ENCODE measurements at regions not wholly inside any gene's neighbourhood (a gene's known extent, or its start where the extent isn't known, plus 50 kb on each side); places are given as distances from the start of the nearest gene placed in this dataset.

DNA sequence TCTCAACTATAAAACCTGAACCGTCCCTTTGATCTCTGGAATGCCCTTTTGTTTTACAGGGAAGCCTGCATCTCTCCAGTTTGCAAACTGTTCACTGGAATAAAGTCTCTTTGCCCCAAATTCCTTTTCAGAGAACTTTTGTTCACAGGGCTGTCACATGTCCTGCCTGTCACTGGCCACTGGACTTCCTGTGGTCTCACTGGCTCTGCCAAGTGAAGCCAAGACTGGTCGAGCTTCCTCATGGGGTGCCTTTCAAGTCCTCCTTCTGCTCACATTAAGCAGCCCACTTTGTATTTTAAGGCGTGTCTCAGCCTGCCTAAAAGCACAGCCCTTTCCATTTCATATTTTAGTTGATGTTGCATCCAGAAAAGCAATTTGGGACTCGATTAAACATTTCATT is 215.7 kb downstream of the KATNAL1 start:
- Histone ChIP-seq H3K36me3 (no peaks in the 10 kb centered on the region), H3K27me3 (no peaks in the 10 kb centered on the region), H3K4me3 (no peak overlapping the region), H3K4me1 (no peaks in the 10 kb centered on the region), H3K9me3 (no peaks in the 10 kb centered on the region), H3K27ac (no peak overlapping the region)
- intact Hi-C loops (cut with DNase I; ENCODE audit: low total_unique reads) = no loop called here
- TF ChIP-seq POLR2A (IDR thresholded peaks at IDR 0.05) (no peak), POLR2AphosphoS5 (IDR thresholded peaks at IDR 0.05) (no peak)
- DNase-seq (ENCODE audit: low spot score in 2 of 2) = no peak

DNA sequence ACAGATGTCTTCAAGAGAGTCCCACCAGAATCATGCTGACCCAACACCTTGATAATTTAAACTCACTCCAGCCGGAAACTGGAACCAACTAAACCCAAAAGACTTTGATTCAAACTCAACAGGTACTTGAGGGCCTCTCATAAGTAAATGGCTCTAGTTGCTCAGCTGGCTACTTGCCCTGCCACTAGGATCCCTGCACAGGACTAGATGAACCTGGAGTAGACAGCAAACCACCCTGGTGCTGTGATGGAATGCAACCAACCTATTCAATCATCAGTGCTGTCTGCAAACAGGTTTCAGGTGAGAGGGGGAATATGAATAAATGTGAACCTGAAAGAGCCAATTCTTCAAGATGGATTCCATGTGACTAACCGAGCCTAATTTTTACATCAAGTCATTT is 216.3 kb downstream of the KATNAL1 start:
- Histone ChIP-seq H3K27ac (no peak overlapping the region), H3K4me1 (no peaks in the 10 kb centered on the region), H3K4me3 (no peak overlapping the region), H3K36me3 (no peaks in the 10 kb centered on the region), H3K9me3 (no peaks in the 10 kb centered on the region), H3K27me3 (no peaks in the 10 kb centered on the region)
- intact Hi-C loops (cut with DNase I; ENCODE audit: low total_unique reads) = no loop called here
- DNase-seq (ENCODE audit: low spot score in 2 of 2) = no peak
- TF ChIP-seq, protein P1, sequence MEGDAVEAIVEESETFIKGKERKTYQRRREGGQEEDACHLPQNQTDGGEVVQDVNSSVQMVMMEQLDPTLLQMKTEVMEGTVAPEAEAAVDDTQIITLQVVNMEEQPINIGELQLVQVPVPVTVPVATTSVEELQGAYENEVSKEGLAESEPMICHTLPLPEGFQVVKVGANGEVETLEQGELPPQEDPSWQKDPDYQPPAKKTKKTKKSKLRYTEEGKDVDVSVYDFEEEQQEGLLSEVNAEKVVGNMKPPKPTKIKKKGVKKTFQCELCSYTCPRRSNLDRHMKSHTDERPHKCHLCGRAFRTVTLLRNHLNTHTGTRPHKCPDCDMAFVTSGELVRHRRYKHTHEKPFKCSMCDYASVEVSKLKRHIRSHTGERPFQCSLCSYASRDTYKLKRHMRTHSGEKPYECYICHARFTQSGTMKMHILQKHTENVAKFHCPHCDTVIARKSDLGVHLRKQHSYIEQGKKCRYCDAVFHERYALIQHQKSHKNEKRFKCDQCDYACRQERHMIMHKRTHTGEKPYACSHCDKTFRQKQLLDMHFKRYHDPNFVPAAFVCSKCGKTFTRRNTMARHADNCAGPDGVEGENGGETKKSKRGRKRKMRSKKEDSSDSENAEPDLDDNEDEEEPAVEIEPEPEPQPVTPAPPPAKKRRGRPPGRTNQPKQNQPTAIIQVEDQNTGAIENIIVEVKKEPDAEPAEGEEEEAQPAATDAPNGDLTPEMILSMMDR (IDR thresholded peaks at IDR 0.05) = no peak
- TF ChIP-seq POLR2A (IDR thresholded peaks at IDR 0.05) (no peak), POLR2AphosphoS5 (IDR thresholded peaks at IDR 0.05) (no peak)

DNA sequence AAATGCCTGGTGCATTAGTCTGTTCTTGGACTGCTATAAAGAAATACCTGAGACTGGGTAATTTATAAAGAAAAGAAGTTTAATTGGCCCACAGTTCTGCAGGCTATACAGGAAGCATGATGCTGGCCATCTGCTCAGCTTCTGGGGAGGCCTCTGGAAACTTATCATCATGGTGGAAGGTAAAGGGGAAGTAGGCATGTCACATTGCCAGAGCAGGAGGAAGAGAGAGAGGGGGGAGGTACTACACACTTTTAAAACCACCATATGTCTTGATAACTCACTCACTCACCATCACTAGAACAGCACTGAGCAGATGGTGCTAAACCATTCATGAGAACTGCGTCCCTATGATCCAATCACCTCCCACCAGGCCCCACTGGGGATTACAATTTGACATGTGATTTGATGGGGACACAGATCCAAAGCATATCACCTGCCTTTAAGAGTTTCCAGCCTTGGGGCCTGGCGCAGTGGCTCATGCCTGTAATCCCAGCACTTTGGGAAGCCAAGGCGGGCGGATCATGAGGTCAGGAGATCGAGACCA is 219.0 kb downstream of the KATNAL1 start:
- H3K9me3 ChIP-seq = no peaks in the 10 kb centered on the region
- no peak overlapping the region for H3K4me3 ChIP-seq
- H3K4me1 ChIP-seq = no peaks in the 10 kb centered on the region
- no peaks in the 10 kb centered on the region for H3K36me3 ChIP-seq
- intact Hi-C loops (cut with DNase I; ENCODE audit: low total_unique reads) = no loop called here
- DNase-seq (ENCODE audit: low spot score in 2 of 2) = no peak
- TF ChIP-seq POLR2AphosphoS5 (IDR thresholded peaks at IDR 0.05) (no peak), POLR2A (IDR thresholded peaks at IDR 0.05) (no peak)
- TF ChIP-seq, protein P1 (IDR thresholded peaks at IDR 0.05) = no peak
- H3K27me3 ChIP-seq = no peaks in the 10 kb centered on the region
- H3K27ac ChIP-seq = no peak overlapping the region

DNA sequence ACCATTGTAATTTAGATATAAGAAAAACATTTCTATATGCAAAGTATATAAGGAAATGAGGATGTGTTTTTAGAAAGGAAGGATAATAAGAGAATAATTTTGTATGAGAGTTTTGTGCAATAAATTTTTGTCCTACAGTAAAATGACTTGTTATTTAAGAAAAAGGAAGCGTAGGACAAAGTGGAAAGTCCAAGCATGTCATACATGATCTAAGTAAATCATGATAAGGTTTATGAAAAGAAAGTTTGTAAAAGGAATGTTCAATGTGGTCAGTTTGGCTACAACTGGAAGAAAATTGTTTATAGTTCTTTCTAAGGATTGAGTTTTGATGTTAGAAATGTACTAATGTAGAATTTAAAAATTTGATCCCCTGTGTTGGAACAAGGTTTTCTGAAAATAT is 222.3 kb downstream of the KATNAL1 start:
- Histone ChIP-seq H3K27me3 (no peaks in the 10 kb centered on the region), H3K36me3 (no peaks in the 10 kb centered on the region), H3K4me1 (no peaks in the 10 kb centered on the region), H3K4me3 (no peak overlapping the region), H3K27ac (no peak overlapping the region), H3K9me3 (no peaks in the 10 kb centered on the region)
- DNase-seq (ENCODE audit: low spot score in 2 of 2) = no peak
- TF ChIP-seq, protein P1 (IDR thresholded peaks at IDR 0.05) = no peak
- TF ChIP-seq POLR2A (IDR thresholded peaks at IDR 0.05) = no peak
- TF ChIP-seq POLR2AphosphoS5 (IDR thresholded peaks at IDR 0.05) = no peak
- intact Hi-C loops (cut with DNase I; ENCODE audit: low total_unique reads) = no loop called here

DNA sequence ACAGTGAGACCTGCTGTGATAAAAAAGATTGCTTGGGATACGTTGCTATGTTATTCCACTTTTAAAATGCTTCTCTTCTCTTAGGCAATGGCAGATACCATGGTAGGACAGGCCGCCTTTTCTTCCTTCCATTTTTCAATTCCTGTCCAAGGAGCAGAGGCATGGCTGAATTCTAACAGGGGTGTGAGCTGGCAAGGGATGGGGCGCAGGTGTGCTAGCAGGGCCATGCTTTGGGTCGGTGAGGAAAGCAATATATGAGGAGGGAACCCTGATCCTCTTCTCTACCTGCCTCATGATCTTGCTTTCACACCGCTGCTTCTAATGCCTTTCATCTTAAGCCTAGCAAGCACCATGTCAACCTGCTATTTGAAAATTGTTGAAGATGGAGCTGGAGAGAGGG is 225.0 kb downstream of the KATNAL1 start:
- H3K27ac ChIP-seq = no peak overlapping the region
- intact Hi-C loops (cut with DNase I; ENCODE audit: low total_unique reads) = no loop called here
- DNase-seq (ENCODE audit: low spot score in 2 of 2) = no peak

More for the DNA sequence above, 225.0 kb downstream of the KATNAL1 start:
- Histone ChIP-seq H3K27me3 (no peaks in the 10 kb centered on the region), H3K4me3 (no peak overlapping the region), H3K4me1 (no peaks in the 10 kb centered on the region), H3K36me3 (no peaks in the 10 kb centered on the region), H3K9me3 (no peaks in the 10 kb centered on the region)
- TF ChIP-seq POLR2A (IDR thresholded peaks at IDR 0.05) (no peak), POLR2AphosphoS5 (IDR thresholded peaks at IDR 0.05) (no peak)
- TF ChIP-seq, protein P1 (IDR thresholded peaks at IDR 0.05) = no peak

Data from breast epithelium (tissue), 4 donors.